Fibroblast of lung (primary cell): ENCODE measurements at regions not wholly inside any gene's neighbourhood (a gene's known extent, or its start where the extent isn't known, plus 50 kb on each side); places are given as distances from the start of the nearest gene placed in this dataset.
A peak's percentile ranks its signal among the peaks of the same experiment; 100 is the strongest.

Experiments used
- DNase-seq, 2 donors: peaks; one replicate each; pipeline versions ENCODE4 v3.0.0 to v3.0.0-alpha.2; 2010; ENCODE audit warnings: low read depth in 2 of 2
- H2AFZ ChIP-seq: 2 replicates; pipeline ENCODE4 v1.5.1; 2012; ENCODE audit warnings: low read length, control low read depth, inconsistent platforms
- H3K27ac ChIP-seq: 2 replicates; pipeline ENCODE4 v1.5.1; 2011; ENCODE audit warnings: low read length, control low read depth; ENCODE audit not compliant: insufficient read depth
- H3K27me3 ChIP-seq: 2 replicates; pipeline ENCODE4 v1.5.1; 2011; ENCODE audit warnings: mild to moderate bottlenecking, low read length; ENCODE audit not compliant: control insufficient read depth, insufficient read depth
- H3K36me3 ChIP-seq: 2 replicates; pipeline ENCODE4 v1.5.1; 2011; ENCODE audit warnings: low read length; ENCODE audit not compliant: control insufficient read depth, insufficient read depth
- H3K4me1 ChIP-seq: 2 replicates; pipeline ENCODE4 v1.5.1; 2011; ENCODE audit warnings: low read length; ENCODE audit not compliant: control insufficient read depth, insufficient read depth; ENCODE audit errors: extremely low read depth
- H3K4me2 ChIP-seq: 2 replicates; pipeline ENCODE4 v1.5.1; 2011; ENCODE audit warnings: low read length, control low read depth; ENCODE audit not compliant: insufficient read depth; ENCODE audit errors: extremely low read depth
- H3K4me3 ChIP-seq, 4 experiments: fragments of 200-600 bp in 1 of 4; sonication (generic) in 1 of 4; replicated peaks in 1 of 4; 2 replicates each; pipeline ENCODE4 v1.5.1; 2011 to 2016; ENCODE audit warnings: low read length in 4 of 4, low read depth in 3 of 4, mild to moderate bottlenecking in 3 of 4, control low read depth in 2 of 4, inconsistent platforms in 1 of 4, mixed read lengths in 1 of 4; ENCODE audit not compliant: insufficient read depth in 1 of 4; ENCODE audit errors: control extremely low read depth in 1 of 4
- H3K79me2 ChIP-seq: 2 replicates; pipeline ENCODE4 v1.5.1; 2012; ENCODE audit warnings: mild to moderate bottlenecking, low read length, inconsistent platforms; ENCODE audit not compliant: control insufficient read depth, insufficient read depth
- H3K9ac ChIP-seq: 2 replicates; pipeline ENCODE4 v1.5.1; 2011; ENCODE audit warnings: mild to moderate bottlenecking, low read length, control low read depth; ENCODE audit not compliant: insufficient read depth
- H3K9me3 ChIP-seq: 2 replicates; pipeline ENCODE4 v1.5.1; 2012; ENCODE audit warnings: low read depth, low read length; ENCODE audit not compliant: control insufficient read depth, insufficient read depth
- H4K20me1 ChIP-seq: 2 replicates; pipeline ENCODE4 v1.5.1; 2011; ENCODE audit warnings: low read length; ENCODE audit not compliant: control insufficient read depth, insufficient read depth; ENCODE audit errors: extremely low read depth
- EZH2 ChIP-seq: IDR thresholded peaks from 2 replicates; pipeline ENCODE4 v1.5.1; 2012; ENCODE audit warnings: low read length, control low read depth, mild to moderate bottlenecking; ENCODE audit errors: missing control alignments
- TF ChIP-seq, protein P1 (sequence below), 2 donors: IDR thresholded peaks in 1 of 2; conservative IDR thresholded peaks in 1 of 2; 1 replicate in 1 of 2; 2 replicates in 1 of 2; pipeline ENCODE4 v1.5.1; 2011 to 2012; ENCODE audit warnings: low read length in 2 of 2, control low read depth in 1 of 2, inconsistent platforms in 1 of 2, low read depth in 1 of 2, mild to moderate bottlenecking in 1 of 2

DNA sequence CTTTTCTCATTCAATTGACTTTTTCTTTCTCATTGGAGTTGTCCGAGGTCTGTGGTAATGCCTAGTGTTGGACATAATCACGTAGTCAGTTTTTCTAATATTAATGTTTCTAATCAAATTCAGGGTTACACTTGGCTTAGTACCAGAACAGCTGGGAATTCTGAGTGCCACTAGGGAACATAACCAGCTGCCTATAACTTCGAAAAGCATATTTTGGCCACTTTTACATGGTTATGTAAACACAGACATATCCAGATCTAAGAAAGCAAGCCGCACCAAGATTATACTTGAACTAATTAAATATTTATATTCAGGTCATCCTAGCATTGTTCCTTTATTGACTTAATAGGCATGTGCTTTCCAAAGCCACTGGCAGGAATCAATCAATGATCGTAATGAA lies 91.1 kb upstream of the ARHGAP28 start:
- no peaks in the 10 kb centered on the region for H4K20me1 ChIP-seq
- H3K27ac ChIP-seq: no peak overlapping the region
- no peak overlapping the region for H3K9ac ChIP-seq
- H2AFZ ChIP-seq: no peak overlapping the region
- no peaks in the 10 kb centered on the region for H3K27me3 ChIP-seq
- no peaks in the 10 kb centered on the region for H3K9me3 ChIP-seq
- H3K36me3 ChIP-seq: no peaks in the 10 kb centered on the region
- H3K4me2 ChIP-seq: no peak overlapping the region
- TF ChIP-seq, protein P1, sequence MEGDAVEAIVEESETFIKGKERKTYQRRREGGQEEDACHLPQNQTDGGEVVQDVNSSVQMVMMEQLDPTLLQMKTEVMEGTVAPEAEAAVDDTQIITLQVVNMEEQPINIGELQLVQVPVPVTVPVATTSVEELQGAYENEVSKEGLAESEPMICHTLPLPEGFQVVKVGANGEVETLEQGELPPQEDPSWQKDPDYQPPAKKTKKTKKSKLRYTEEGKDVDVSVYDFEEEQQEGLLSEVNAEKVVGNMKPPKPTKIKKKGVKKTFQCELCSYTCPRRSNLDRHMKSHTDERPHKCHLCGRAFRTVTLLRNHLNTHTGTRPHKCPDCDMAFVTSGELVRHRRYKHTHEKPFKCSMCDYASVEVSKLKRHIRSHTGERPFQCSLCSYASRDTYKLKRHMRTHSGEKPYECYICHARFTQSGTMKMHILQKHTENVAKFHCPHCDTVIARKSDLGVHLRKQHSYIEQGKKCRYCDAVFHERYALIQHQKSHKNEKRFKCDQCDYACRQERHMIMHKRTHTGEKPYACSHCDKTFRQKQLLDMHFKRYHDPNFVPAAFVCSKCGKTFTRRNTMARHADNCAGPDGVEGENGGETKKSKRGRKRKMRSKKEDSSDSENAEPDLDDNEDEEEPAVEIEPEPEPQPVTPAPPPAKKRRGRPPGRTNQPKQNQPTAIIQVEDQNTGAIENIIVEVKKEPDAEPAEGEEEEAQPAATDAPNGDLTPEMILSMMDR (conservative IDR thresholded peaks at IDR 0.05 in 1 of 2, IDR thresholded peaks at IDR 0.05 in 1 of 2; ENCODE audit: low read depth in 1 of 2, low read length in 2 of 2): no peak
- TF ChIP-seq EZH2: no peak
- H3K4me3 ChIP-seq: no peak overlapping the region
- peak in 1 of 2 donors; percentile 15 for DNase-seq
- no peaks in the 10 kb centered on the region for H3K4me1 ChIP-seq
- H3K79me2 ChIP-seq: no peaks in the 10 kb centered on the region

DNA sequence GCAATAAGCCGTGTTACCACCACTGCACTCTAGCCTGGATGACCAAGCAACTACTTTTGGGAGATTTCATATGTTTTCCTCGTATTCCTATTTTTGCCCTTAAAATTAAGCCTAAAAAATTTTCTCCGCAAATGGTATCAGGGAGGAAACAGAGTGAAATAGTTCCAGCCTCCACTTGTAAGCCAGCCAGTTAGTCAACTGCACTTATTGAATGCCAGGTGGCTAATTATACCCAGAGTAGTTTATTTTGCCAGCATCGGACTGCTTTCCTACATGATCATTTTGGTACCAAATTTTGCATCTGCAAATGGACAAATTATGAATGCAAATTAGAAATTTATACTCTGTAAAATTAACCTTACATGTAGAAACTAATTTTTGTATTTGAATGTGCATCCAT lies 90.2 kb upstream of the ARHGAP28 start:
- Histone ChIP-seq H3K9ac (no peak overlapping the region), H3K4me3 (no peak overlapping the region), H3K9me3 (no peaks in the 10 kb centered on the region), H3K4me1 (no peaks in the 10 kb centered on the region), H3K79me2 (no peaks in the 10 kb centered on the region), H4K20me1 (no peaks in the 10 kb centered on the region), H3K27ac (no peak overlapping the region), H3K36me3 (no peaks in the 10 kb centered on the region), H3K4me2 (no peak overlapping the region), H2AFZ (no peak overlapping the region), H3K27me3 (no peaks in the 10 kb centered on the region)
- TF ChIP-seq, protein P1 (conservative IDR thresholded peaks at IDR 0.05 in 1 of 2, IDR thresholded peaks at IDR 0.05 in 1 of 2; ENCODE audit: low read depth in 1 of 2, low read length in 2 of 2): no peak
- TF ChIP-seq EZH2: no peak
- DNase-seq: no peak

DNA sequence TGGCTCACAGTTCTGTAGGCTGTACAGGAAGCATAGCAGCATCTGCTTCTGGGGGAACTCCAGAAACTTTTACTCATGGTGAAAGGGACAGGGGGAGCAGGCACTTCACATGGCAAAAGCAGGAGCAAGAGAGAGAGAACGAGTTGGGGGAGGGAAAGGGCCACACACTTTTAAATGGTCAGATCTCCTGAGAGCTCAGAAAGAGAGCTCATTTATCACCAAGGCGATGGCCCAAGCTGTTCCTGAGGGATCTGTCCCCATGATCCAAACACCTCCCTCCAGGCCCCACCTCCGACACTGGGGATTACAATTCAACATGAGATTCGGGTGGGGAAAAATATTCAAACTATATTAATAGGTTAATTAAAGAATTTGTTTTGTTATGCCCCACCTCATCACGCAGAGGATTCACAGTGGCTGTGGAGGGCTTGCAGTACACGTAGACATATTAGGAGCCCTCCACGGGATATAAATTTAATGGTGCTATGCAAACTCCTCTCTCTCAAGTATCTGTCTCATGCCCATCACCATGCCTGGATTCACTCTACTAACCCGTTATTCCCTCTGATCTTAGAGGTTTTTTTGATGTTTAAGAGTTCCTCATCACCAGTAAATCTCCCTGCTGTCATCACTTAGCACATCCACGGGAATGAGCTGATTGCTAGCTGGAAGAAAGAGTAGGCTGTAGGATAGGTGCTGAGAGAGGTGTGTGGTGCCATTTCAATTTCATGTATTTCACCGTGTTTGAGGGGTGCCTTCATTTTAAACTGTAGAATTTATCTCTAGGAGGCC lies 84.5 kb upstream of the ARHGAP28 start:
- no peak for DNase-seq
- Histone ChIP-seq H3K27ac (no peak overlapping the region), H3K4me1 (no peaks in the 10 kb centered on the region), H3K79me2 (no peaks in the 10 kb centered on the region), H3K4me3 (no peak overlapping the region), H3K4me2 (no peak overlapping the region), H3K36me3 (no peaks in the 10 kb centered on the region), H4K20me1 (no peaks in the 10 kb centered on the region), H3K27me3 (no peaks in the 10 kb centered on the region), H3K9ac (no peak overlapping the region), H3K9me3 (no peaks in the 10 kb centered on the region), H2AFZ (no peak overlapping the region)
- no peak for TF ChIP-seq EZH2
- TF ChIP-seq, protein P1 (conservative IDR thresholded peaks at IDR 0.05 in 1 of 2, IDR thresholded peaks at IDR 0.05 in 1 of 2; ENCODE audit: low read depth in 1 of 2, low read length in 2 of 2): no peak
